ENCODE measurements at regions not wholly inside any gene's neighbourhood (a gene's known extent, or its start where the extent isn't known, plus 50 kb on each side); places are given as distances from the start of the nearest gene placed in this dataset.

GRCh38 chr7:32221056-32221455 is 150.8 kb upstream of the PDE1C start:
- TF ChIP-seq EZH2 (IDR thresholded peaks at IDR 0.05; ENCODE audit: insufficient read depth, poor library complexity, severe bottlenecking): no peak
- no peak for TF ChIP-seq EZH2phosphoT487 (IDR thresholded peaks at IDR 0.05; ENCODE audit: insufficient read depth, low read depth)
